IMR-90 (cell line): ENCODE measurements at regions not wholly inside any gene's neighbourhood (a gene's known extent, or its start where the extent isn't known, plus 50 kb on each side); places are given as distances from the start of the nearest gene placed in this dataset.

ENCODE experiments used
- ATAC-seq: fragments of 200-7000 bp; cut with Tn5 transposase; 2 replicates; pipeline ENCODE4 v1.9.1; 2020; ENCODE audit warnings: low read depth, mild to moderate bottlenecking, moderate library complexity
- BruUV-seq: library from RNA; stranded (reverse); fragments of 400-500 nt; replicated peaks from 2 replicates; lab custom pipeline; 2021; lab: Mats Ljungman, UMichigan
- CTCF ChIA-PET: fragments of 300-600 bp; formaldehyde crosslinking; extraction: SDS; loops from one replicate; lab custom pipeline; 2021; ENCODE audit warnings: antibody characterized with exemption; lab: Yijun Ruan, JAX
- POLR2A ChIA-PET: fragments of 300-600 bp; sonication (Branson Sonifier 250); formaldehyde crosslinking; loops from one replicate; lab custom pipeline; 2022; ENCODE audit warnings: antibody characterized with exemption; ENCODE audit not compliant: unreplicated experiment; lab: Charles Lee
- DNase-seq: peaks from one replicate; pipeline ENCODE4 v3.0.0; 2013
- H2AFZ ChIP-seq: replicated peaks from 2 replicates; pipeline ENCODE3; 2013; ENCODE audit warnings: low read length, mild to moderate bottlenecking; ENCODE audit not compliant: poor library complexity
- H2AK5ac ChIP-seq: 2 replicates; pipeline ENCODE4 v1.6.1; 2013; ENCODE audit warnings: low read depth, low read length, inconsistent platforms
- H2AK9ac ChIP-seq: replicated peaks from 2 replicates; pipeline ENCODE3; 2013; ENCODE audit warnings: mild to moderate bottlenecking, low read depth, low read length, moderate library complexity; ENCODE audit not compliant: poor library complexity
- H2BK120ac ChIP-seq: 2 replicates; pipeline ENCODE4 v1.6.1; 2013; ENCODE audit warnings: low read depth, low read length, inconsistent platforms
- H2BK15ac ChIP-seq: 3 replicates; pipeline ENCODE4 v1.6.1; 2013; ENCODE audit warnings: low read depth, low read length, inconsistent platforms
- H2BK20ac ChIP-seq: 2 replicates; pipeline ENCODE4 v1.6.1; 2013; ENCODE audit warnings: low read depth, mild to moderate bottlenecking, inconsistent platforms, low read length, moderate library complexity
- H2BK5ac ChIP-seq: 2 replicates; pipeline ENCODE4 v1.6.1; 2013; ENCODE audit warnings: mild to moderate bottlenecking, low read depth, low read length, inconsistent platforms; ENCODE audit not compliant: poor library complexity, severe bottlenecking
- H3K14ac ChIP-seq: replicated peaks from 2 replicates; pipeline ENCODE4 v1.6.1; 2013; ENCODE audit warnings: low read depth, low read length, inconsistent platforms
- H3K18ac ChIP-seq: 2 replicates; pipeline ENCODE4 v1.6.1; 2013; ENCODE audit warnings: low read depth, low read length, control low read depth
- H3K23ac ChIP-seq: 2 replicates; pipeline ENCODE4 v1.6.1; 2013; ENCODE audit warnings: low read depth, low read length, inconsistent platforms
- H3K27ac ChIP-seq: 2 replicates; pipeline ENCODE4 v1.5.1; 2013; ENCODE audit warnings: mild to moderate bottlenecking, control low read depth, low read length; ENCODE audit not compliant: insufficient read depth
- H3K27me3 ChIP-seq: 2 replicates; pipeline ENCODE4 v1.6.1; 2013; ENCODE audit warnings: low read length; ENCODE audit not compliant: control insufficient read depth, insufficient read depth
- H3K36me3 ChIP-seq: 2 replicates; pipeline ENCODE4 v1.6.1; 2013; ENCODE audit warnings: low read length, mixed read lengths; ENCODE audit not compliant: control insufficient read depth, insufficient read depth
- H3K4ac ChIP-seq: 2 replicates; pipeline ENCODE4 v1.6.1; 2013; ENCODE audit warnings: low read depth, low read length, inconsistent platforms
- H3K4me1 ChIP-seq: 2 replicates; pipeline ENCODE4 v1.6.1; 2013; ENCODE audit warnings: low read length, mixed read lengths; ENCODE audit not compliant: control insufficient read depth, insufficient read depth
- H3K4me2 ChIP-seq: 2 replicates; pipeline ENCODE4 v1.6.1; 2013; ENCODE audit warnings: low read depth, mild to moderate bottlenecking, control low read depth, low read length, moderate library complexity
- H3K4me3 ChIP-seq: 2 replicates; pipeline ENCODE4 v1.5.1; 2013; ENCODE audit warnings: low read depth, mild to moderate bottlenecking, control low read depth, low read length, moderate library complexity; ENCODE audit not compliant: insufficient read depth
- H3K56ac ChIP-seq: 2 replicates; pipeline ENCODE4 v1.6.1; 2013; ENCODE audit warnings: low read length, inconsistent platforms; ENCODE audit not compliant: insufficient read depth; ENCODE audit errors: extremely low read depth
- H3K79me1 ChIP-seq, 2 experiments: 2 replicates each; pipeline ENCODE4 v1.6.1; 2013; ENCODE audit warnings: low read length in 2 of 2, inconsistent platforms in 1 of 2, low read depth in 1 of 2
- H3K9ac ChIP-seq: 2 replicates; pipeline ENCODE4 v1.6.1; 2013; ENCODE audit warnings: low read depth, low read length, control low read depth
- H3K9me1 ChIP-seq: 2 replicates; pipeline ENCODE4 v1.6.1; 2013; ENCODE audit warnings: low read length, inconsistent platforms; ENCODE audit not compliant: insufficient read depth
- H3K9me3 ChIP-seq: 2 replicates; pipeline ENCODE4 v1.6.1; 2013; ENCODE audit warnings: low read length; ENCODE audit not compliant: control insufficient read depth, insufficient read depth
- H4K20me1 ChIP-seq: 2 replicates; pipeline ENCODE4 v1.6.1; 2013; ENCODE audit warnings: low read length, inconsistent platforms; ENCODE audit not compliant: insufficient read depth
- H4K5ac ChIP-seq: 2 replicates; pipeline ENCODE4 v1.6.1; 2013; ENCODE audit warnings: mild to moderate bottlenecking, low read depth, low read length, control low read depth
- H4K8ac ChIP-seq, 2 experiments: 2 replicates each; pipeline ENCODE4 v1.6.1; 2013; ENCODE audit warnings: low read depth in 2 of 2, low read length in 2 of 2, control low read depth in 1 of 2, inconsistent platforms in 1 of 2
- H4K91ac ChIP-seq: 2 replicates; pipeline ENCODE4 v1.6.1; 2013; ENCODE audit warnings: low read depth, low read length, inconsistent platforms; ENCODE audit not compliant: insufficient read depth
- CEBPB ChIP-seq: IDR thresholded peaks from 2 replicates; pipeline ENCODE4 v1.6.1; 2012; ENCODE audit warnings: low read depth, low read length, improper control_type of control experiment
- CTCF ChIP-seq: conservative IDR thresholded peaks from 2 replicates; pipeline ENCODE4 v1.5.1; 2012; ENCODE audit warnings: mild to moderate bottlenecking, low read depth, low read length, improper control_type of control experiment
- FOS ChIP-seq: fragments of 150-350 bp; IDR thresholded peaks from 2 replicates; pipeline ENCODE4 v1.6.1; 2016; ENCODE audit warnings: low read depth, low read length
- WGBS, 2 experiments: methylation state at CpG; one replicate each; pipeline versions ENCODE4 v1.1.5 to v1.1.7; 2013; ENCODE audit warnings: missing lambda C conversion rate in 2 of 2; ENCODE audit not compliant: insufficient read length in 1 of 2; ENCODE audit errors: extremely low coverage in 2 of 2; 5-methylcytosine and 5-hydroxymethylcytosine counted together
- dilution Hi-C: fragments of 300-500 bp; cut with HindIII; formaldehyde crosslinking; loops from one replicate; pipeline ENCODE4 v1.14.3; 2018; ENCODE audit warnings: low sequenced_read_pairs; ENCODE audit not compliant: unreplicated experiment
- in situ Hi-C: fragments of 300-500 bp; cut with MboI; formaldehyde crosslinking; loops from 3 replicates; pipeline ENCODE4 v1.14.3; 2019; ENCODE audit warnings: low sequenced_read_pairs, inconsistent platforms, mixed read lengths
- intact Hi-C: fragments of 100-400 bp; cut with micrococcal nuclease; formaldehyde crosslinking; loops from 2 replicates; pipeline ENCODE4 v1.10.0; 2022

- Histone ChIP-seq H4K8ac (no peak overlapping the region), H3K18ac (no peak overlapping the region), H3K23ac (no peak overlapping the region), H3K27ac (no peak overlapping the region), H2BK20ac (no peak overlapping the region), H4K5ac (no peak overlapping the region), H3K27me3 (peaks cover 7% of the 10 kb centered on the region), H2AFZ (no peak overlapping the region), H3K9ac (no peak overlapping the region), H3K79me1 (no peaks in the 10 kb centered on the region), H3K36me3 (no peaks in the 10 kb centered on the region), H3K9me3 (no peaks in the 10 kb centered on the region), H4K20me1 (no peaks in the 10 kb centered on the region), H3K56ac (no peak overlapping the region), H3K9me1 (no peaks in the 10 kb centered on the region), H2BK15ac (no peak overlapping the region), H3K4ac (no peak overlapping the region), H2AK5ac (no peak overlapping the region), H3K4me1 (peaks cover 4% of the 10 kb centered on the region; the same call in 1 of the 2 replicates), H2BK120ac (no peak overlapping the region), H2AK9ac (no peak overlapping the region), H3K4me3 (no peak overlapping the region), H4K91ac (no peak overlapping the region), H3K4me2 (no peak overlapping the region), H3K14ac (no peak overlapping the region), H2BK5ac (no peak overlapping the region)
- peak; percentile 30 for DNase-seq
- ChIA-PET POLR2A (no interaction called here), CTCF (interaction anchor here (1.1 kb wide), 2 partner anchors 21 to 949 kb away, joined by 3 to 4 read pairs; no protein-coding TSS in a partner anchor)
- TF ChIP-seq FOS (peak; percentile 14; the same call in 1 of the 2 replicates), CEBPB (peak; percentile 63; the same call in 1 of the 2 replicates), CTCF (no peak)
- in situ Hi-C loops (loop anchor here (10.0 to 25.0 kb wide), 2 partner anchors 956 to 1203 kb away; no protein-coding TSS in a partner anchor), intact Hi-C loops (loop anchor here (2.0 to 10.0 kb wide), 4 partner anchors 843 to 1445 kb away; partner anchors contain the start of genes CNKSR2 and MBTPS2), dilution Hi-C loops (no loop called here)
- no peak for ATAC-seq
- 80% methylated on average over 1 of the region's 4 CpGs; no CpG with 5 or more reads in 1 of the 2 experiments for WGBS, 2 experiments
- no TSS peak for BruUV-seq
Measured at GRCh38 chrX:20531667-20532066, 265.0 kb upstream of the RPS6KA3 start.
